HG03442 (cell line): ENCODE measurements at regions not wholly inside any gene's neighbourhood (a gene's known extent, or its start where the extent isn't known, plus 50 kb on each side); places are given as distances from the start of the nearest gene placed in this dataset.
"Not testable (repeated sequence)": the region's sequence is repeated elsewhere in the genome, so short reads cannot be mapped to it uniquely, and the experiment has no call there.

Experiments used
- ATAC-seq: cut with Tn5 transposase; IDR thresholded peaks from one replicate; pipeline ENCODE4 v1.9.1; 2021; ENCODE audit warnings: mild to moderate bottlenecking, moderate library complexity; ENCODE audit not compliant: unreplicated experiment

- ATAC-seq = no peak
Measured at GRCh38 chr10:65786279-65786678, 1139.6 kb upstream of the LRRTM3 start.

DNA sequence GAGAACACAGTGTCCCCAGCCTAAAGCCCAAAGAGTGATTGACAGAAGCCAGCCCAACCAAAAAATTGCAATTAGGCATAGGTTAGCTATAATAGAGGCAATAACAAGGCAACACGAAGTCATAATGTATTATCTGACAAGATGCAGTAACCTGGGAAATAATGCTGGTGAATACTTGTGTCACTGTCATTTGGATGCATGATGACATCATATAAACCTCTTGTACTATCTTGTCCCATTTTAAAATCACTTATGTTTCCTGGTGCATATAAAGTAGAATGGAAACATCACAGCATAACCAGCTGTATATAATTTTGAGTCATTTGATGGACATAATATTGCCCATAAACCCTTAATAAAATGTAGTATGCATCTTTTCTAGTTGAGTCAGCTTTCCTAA is 1138.3 kb upstream of the LRRTM3 start:
- no peak for ATAC-seq

DNA sequence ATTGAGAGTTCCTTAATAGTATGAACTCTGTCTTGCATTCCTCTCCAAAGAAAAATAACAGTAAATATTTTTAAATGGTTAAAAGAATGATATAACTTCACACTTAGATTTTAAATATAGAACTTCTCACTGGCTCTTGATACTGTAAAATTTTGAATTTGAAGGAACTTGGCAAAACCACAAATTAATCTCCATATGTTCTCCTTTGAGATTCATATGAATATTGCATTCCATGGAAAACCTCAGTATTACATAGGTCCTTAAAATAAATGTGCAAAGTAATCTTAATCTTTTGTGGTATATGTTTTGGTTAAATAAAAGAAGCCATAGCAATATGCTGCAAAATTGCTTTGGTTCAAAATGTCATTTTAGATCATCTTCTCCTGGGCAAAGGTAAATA is 1137.6 kb upstream of the LRRTM3 start:
- no peak for ATAC-seq

DNA sequence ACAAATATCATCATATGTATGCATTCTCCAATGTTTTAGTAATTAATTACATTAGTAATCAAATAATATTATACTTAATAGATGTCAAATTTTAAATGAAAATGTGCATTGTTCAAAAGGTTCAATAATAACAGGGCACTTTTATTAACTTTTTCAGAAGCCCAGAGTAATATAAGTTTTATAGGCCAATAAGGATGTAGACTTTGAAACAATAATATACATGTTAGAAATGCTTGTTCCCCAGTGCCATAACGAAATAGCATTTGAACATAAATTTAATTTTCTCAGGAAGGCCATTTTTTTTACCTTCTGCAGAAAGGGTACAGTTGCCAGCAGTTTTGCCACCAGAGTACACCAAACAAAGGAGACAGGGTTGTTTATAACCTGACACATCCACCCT is 1133.9 kb upstream of the LRRTM3 start:
- ATAC-seq = no peak

DNA sequence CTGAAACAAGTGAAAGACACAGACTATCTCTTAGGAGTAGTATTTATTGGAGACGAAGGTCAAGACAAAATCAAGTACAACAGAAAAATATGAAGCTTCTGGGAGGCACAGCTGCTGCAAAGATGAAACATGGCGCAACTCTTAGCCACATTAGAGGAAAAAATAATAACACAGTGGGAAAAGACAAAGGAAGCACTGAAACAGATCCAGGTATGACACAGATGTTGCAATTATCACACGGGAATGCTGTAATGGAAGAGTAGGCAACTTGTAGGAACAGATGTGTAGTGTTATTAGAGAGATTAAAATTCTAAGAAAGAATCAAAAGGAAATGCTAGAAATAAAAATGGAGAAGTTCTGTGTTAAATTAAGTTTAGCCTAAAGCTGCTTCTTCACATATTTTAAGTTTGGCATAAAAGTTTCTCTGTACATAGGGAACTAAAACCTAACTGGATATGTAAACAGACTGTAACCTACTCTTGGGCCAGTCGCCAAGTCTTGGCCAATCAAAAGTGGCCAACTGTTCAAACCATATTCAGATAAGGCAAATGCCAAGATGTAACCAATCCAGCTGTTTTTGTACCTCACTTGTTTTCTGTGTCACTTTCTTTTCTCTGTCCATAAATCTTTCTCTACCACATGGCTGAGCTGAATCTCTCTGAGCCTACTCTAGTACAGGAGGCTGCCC is 1132.0 kb upstream of the LRRTM3 start:
- ATAC-seq = no peak

DNA sequence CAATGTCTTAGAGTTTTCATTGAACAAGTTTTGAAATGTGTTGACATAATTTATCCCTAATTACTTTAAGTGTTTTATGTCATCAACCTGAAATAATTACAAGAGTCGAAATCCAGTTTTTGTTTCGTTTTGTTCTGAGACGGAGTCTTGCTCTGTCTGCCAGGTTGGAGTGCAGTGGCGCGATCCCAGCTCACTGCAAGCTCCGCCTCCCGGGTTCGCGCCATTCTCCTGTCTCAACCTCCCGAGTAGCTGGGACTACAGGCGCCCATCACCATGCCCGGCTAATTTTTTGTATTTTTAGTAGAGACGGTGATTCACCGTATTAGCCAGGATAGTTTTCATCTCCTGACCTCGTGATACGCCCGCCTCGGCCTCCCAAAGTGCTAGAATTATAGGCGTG is 1131.0 kb upstream of the LRRTM3 start:
- not testable (repeated sequence) for ATAC-seq

DNA sequence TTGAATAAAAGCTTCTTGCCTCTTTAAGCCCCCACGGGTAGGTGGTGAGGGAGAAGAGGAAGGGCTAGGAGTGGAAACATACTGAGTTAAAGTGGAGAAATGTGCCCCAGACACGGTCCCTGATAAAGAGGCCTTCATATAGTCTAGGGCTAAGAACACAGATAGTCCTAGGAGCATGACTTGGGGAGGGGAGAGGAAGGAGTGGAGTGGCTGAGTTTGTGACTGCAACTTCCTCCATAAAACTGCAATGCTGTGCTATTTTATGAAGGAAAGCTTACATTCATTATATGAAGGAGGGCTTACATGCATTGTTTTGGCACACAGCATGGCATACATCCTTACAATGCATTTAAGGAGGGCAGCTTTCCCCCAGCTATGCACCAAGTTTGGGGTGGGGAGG is 1129.4 kb upstream of the LRRTM3 start:
- no peak for ATAC-seq

GRCh38 chr10:65798133-65798532 is 1127.7 kb upstream of the LRRTM3 start:
- no peak for ATAC-seq

DNA sequence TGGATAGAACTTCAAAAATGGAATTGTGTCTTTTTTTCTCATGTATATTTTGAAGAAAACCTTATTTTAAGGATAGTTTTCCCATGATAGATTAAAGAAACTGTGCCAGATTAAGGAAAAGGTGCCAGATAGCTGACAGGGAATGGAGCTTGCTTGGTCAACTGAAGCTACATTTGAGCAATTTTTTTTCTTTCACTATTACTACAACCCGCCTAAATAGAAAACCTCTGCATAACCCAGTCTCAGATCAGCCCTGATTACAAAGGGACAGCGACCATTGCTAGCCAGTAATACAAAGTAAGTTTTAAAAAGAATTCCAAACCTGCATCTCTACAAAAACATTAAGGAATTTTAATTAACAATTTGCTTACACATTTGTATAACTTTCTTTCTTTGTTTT is 1123.4 kb upstream of the LRRTM3 start:
- ATAC-seq = no peak

- no peak for ATAC-seq
Measured at GRCh38 chr10:65805511-65805910, 1120.3 kb upstream of the LRRTM3 start.

GRCh38 chr10:65805993-65806392 is 1119.8 kb upstream of the LRRTM3 start:
- no peak for ATAC-seq

DNA sequence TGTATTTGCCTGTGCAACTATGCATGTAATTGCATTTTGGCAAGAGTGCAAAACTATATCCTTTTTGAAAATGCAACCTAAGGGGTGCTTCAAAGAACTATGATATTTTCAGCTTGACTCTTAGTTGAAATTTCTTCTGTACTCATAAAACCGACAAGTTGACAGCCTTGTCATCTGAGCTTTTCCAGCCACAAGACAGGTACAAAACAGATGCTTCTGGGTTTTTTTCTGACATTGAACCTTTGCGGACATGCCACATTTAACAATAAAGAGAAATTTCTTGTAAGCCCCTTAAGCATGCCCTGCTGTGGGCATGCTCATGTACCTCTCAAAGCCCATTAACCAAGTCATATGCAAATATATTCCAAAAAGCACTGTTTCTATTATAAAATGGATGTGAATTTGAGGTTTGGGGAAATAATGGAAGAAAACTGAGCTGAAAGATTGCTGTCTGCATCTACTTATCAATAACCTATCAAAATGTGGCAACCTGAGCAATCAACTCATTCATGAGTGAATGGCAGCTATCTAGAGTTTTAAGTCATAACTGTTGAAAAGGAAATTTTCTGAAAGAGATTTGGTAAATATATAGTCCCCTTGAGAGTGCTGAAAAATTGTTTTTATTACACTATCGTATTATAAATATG is 1117.0 kb upstream of the LRRTM3 start:
- ATAC-seq = no peak

DNA sequence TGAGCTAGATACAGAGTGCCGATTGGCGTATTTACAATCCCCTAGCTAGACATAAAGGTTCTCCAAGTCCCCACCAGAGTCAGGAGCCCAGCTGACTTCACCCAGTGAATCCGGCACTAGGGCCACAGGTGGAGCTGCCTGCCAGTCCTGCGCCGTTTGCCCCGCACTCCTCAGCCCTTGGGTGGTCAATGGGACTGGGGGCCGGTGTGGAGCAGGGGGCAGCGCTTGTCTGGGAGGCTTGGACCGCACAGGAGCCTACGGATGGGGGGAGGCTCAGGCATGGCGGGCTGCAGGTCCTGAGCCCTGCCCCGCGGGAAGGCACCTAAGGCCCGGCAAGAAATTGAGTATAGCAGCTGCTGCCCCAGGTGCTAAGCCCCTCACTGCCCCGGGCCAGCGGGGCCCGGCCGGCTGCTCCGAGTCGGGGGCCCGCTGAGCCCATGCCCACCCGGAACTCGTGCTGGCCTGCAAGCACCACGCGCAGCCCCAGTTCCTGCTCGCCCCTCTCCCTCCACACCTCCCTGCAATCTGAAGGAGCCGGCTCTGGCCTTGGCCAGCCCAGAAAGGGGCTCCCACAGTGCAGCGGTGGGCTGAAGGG is 1113.8 kb upstream of the LRRTM3 start:
- ATAC-seq = no peak

DNA sequence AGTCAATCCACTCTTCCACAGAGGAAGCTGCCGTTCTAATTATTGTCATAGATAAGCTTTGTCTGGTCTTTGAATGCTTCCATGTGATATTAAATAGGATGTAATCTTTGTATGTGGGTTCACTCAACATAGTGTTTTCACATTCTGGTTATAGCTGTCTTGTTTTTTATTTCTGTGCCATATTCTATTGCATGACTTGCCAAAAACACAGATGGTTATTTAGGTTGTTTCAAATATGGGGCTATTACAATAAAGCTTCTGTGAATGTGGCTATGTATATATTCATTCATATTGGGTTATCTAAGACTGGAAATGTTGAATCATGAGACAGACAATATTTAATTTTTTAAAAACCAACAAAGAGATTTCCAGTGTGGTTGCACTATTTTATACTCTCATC is 1109.3 kb upstream of the LRRTM3 start:
- ATAC-seq = no peak

DNA sequence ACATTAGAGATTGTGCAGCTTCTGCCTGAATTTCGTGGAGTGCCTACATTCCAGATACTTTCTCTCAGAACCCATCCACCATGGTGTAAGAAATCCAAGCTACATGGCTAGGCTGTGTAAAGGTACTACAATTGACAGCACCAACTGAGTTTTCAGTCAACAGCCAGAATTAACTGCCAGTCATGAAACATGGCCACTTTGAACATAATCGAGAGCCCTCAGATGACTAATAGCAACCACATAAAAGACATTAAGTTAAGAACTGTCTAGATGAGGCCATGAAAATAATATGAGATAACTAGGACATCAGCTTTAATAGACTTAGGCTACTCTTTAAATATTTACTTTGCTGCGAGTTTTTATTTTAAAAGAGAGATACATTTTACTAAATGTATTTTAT is 1106.8 kb upstream of the LRRTM3 start:
- ATAC-seq = no peak

- ATAC-seq = no peak
Measured at GRCh38 chr10:65827359-65827758, 1098.5 kb upstream of the LRRTM3 start.

GRCh38 chr10:65838811-65839210 is 1087.0 kb upstream of the LRRTM3 start:
- ATAC-seq = no peak

DNA sequence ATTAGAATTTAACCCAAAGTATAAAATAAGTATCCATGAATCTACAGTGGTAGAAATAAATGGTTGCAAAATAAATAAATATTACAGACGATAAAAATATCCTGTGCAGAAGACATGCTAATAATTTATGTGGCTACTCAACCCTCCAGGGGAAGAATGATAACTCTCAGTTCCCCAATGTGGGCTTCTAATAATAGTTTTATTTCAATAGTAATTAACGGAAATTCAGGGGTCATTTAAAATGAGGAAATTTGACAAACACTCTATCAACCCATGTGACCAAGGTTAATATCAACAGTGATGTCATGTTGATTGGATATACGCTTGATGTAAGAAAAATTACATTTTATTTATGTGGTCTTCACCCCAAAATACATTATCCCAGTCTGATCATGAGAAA is 1082.6 kb upstream of the LRRTM3 start:
- ATAC-seq = no peak

DNA sequence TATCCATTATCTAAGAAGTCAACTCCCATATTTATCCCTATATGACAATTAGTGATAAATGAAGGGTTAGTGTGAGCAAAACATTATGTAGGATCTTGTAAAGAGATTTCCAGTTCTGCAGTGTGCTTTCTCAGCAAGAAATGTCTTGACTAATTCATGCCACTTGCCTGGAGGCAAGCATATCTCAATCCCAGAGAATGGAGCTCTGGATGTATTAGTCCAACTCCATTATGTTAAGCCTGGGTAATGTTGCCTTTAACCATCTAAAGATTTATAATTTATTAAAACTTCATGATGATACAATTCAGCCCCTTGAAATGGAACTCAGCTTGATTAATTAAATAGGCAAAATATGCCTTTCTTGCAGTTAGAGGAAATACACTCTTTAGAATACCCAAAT is 1079.9 kb upstream of the LRRTM3 start:
- ATAC-seq = no peak

DNA sequence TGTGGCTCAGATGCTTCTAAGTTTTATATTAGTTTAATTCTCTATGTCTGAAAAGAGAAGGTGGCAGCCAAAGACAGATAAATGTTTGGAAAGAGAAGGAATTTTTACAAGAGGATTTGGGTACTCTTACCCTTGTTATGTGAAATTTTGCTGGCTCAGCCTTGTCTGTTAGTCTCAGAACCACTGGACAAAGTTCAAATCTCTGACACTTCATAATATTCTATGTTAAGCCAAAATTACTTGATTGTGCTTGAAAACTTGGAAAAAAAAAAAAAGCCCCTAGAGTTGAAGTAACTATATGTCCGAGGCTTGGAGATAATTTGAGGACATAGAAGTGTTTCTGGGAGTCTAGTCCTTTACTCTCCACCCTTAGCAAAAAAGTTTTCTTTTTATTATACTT is 1079.3 kb upstream of the LRRTM3 start:
- no peak for ATAC-seq

DNA sequence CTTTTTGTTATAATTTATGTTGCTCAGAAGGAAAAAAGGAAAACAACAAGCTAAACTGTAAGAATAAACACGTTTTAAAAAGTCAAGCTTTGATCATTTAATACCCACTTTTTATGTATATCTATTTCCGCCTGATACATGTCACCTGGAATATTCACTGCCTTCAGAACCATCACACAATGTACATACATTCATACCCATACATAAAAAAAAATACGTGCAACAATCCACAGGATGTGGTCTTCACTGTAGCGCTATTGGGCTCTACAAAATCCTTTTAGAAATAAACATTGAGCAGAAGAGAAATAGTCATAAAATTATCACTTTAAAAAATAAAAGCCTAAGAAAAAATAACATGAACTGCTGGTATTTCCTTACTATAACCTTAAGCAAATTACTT is 1078.9 kb upstream of the LRRTM3 start:
- no peak for ATAC-seq

- no peak for ATAC-seq
Measured at GRCh38 chr10:65847436-65848230, 1078.2 kb upstream of the LRRTM3 start.
